Vagina (tissue), 2 donors: ENCODE measurements at regions not wholly inside any gene's neighbourhood (a gene's known extent, or its start where the extent isn't known, plus 50 kb on each side); places are given as distances from the start of the nearest gene placed in this dataset.

Experiments used
- POLR2A ChIP-seq, 2 donors: fragments of 450-650 bp; IDR thresholded peaks; one replicate each; pipeline ENCODE4 v1.6.1; 2017; ENCODE audit warnings: antibody characterized with exemption in 2 of 2, mild to moderate bottlenecking in 2 of 2, moderate library complexity in 2 of 2
- POLR2AphosphoS5 ChIP-seq, 2 donors: sonication (generic); formaldehyde crosslinking; IDR thresholded peaks; one replicate each; pipeline ENCODE4 v1.9.0; 2017; ENCODE audit warnings: antibody characterized with exemption in 2 of 2, mild to moderate bottlenecking in 2 of 2, low read depth in 1 of 2; ENCODE audit not compliant: insufficient read depth in 1 of 2
- TF ChIP-seq, protein P1 (sequence below), 3 experiments: fragments of 450-650 bp in 2 of 3; fragments of 200-600 bp in 1 of 3; sonication (generic) in 1 of 3; IDR thresholded peaks; one replicate each; pipeline ENCODE4 v1.5.1; 2017 to 2019; ENCODE audit warnings: antibody characterized with exemption in 3 of 3, mild to moderate bottlenecking in 2 of 3, moderate library complexity in 2 of 3

DNA sequence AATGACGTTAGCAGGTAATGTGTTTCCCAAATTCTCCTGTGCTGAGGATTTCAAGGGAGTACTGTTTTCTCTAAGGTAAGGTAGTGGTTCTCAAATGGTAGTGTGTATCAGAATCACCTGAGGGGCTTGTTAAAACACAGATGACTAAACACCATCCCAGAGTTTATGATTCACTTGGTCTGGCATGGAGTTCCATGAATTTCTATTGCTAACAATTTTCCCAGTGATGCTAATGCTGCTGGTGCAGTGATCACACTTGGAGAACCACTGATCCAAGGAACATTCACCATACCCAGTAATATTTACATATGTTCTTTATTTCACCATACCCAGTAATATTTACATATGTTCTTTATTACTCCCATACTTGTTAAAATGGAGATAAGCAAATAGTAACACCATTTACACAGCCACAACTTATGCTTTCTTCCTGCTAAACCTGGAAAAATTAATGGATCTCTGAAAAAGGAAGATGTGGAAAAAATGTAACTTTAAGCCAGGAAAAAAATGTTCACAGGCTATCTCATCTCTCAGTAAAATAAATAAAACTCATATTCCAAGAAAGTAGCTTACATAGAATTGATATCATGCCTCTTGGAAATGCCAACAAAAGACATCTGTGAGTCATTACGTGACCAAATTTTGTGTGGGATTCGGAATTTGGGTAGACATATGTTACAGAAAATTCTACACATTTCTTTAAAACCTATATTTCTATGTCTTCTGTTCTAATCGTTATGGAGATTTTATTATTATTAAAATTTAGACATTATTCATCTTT lies 129.5 kb downstream of the MMUT start:
- no peak for TF ChIP-seq POLR2A (IDR thresholded peaks at IDR 0.05)
- TF ChIP-seq, protein P1, sequence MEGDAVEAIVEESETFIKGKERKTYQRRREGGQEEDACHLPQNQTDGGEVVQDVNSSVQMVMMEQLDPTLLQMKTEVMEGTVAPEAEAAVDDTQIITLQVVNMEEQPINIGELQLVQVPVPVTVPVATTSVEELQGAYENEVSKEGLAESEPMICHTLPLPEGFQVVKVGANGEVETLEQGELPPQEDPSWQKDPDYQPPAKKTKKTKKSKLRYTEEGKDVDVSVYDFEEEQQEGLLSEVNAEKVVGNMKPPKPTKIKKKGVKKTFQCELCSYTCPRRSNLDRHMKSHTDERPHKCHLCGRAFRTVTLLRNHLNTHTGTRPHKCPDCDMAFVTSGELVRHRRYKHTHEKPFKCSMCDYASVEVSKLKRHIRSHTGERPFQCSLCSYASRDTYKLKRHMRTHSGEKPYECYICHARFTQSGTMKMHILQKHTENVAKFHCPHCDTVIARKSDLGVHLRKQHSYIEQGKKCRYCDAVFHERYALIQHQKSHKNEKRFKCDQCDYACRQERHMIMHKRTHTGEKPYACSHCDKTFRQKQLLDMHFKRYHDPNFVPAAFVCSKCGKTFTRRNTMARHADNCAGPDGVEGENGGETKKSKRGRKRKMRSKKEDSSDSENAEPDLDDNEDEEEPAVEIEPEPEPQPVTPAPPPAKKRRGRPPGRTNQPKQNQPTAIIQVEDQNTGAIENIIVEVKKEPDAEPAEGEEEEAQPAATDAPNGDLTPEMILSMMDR (IDR thresholded peaks at IDR 0.05) = no peak
- TF ChIP-seq POLR2AphosphoS5 (IDR thresholded peaks at IDR 0.05; ENCODE audit: insufficient read depth in 1 of 2, low read depth in 1 of 2) = no peak
